IMR-90 (cell line): ENCODE measurements at regions not wholly inside any gene's neighbourhood (a gene's known extent, or its start where the extent isn't known, plus 50 kb on each side); places are given as distances from the start of the nearest gene placed in this dataset.

Experiments
- ATAC-seq: fragments of 200-7000 bp; cut with Tn5 transposase; 2 replicates; pipeline ENCODE4 v1.9.1; 2020; ENCODE audit warnings: low read depth, mild to moderate bottlenecking, moderate library complexity
- BruUV-seq: library from RNA; stranded (reverse); fragments of 400-500 nt; replicated peaks from 2 replicates; lab custom pipeline; 2021; lab: Mats Ljungman, UMichigan
- CTCF ChIA-PET: fragments of 300-600 bp; formaldehyde crosslinking; extraction: SDS; loops from one replicate; lab custom pipeline; 2021; ENCODE audit warnings: antibody characterized with exemption; lab: Yijun Ruan, JAX
- POLR2A ChIA-PET: fragments of 300-600 bp; sonication (Branson Sonifier 250); formaldehyde crosslinking; loops from one replicate; lab custom pipeline; 2022; ENCODE audit warnings: antibody characterized with exemption; ENCODE audit not compliant: unreplicated experiment; lab: Charles Lee
- DNase-seq: peaks from one replicate; pipeline ENCODE4 v3.0.0; 2013
- H2AFZ ChIP-seq: replicated peaks from 2 replicates; pipeline ENCODE3; 2013; ENCODE audit warnings: low read length, mild to moderate bottlenecking; ENCODE audit not compliant: poor library complexity
- H2AK5ac ChIP-seq: 2 replicates; pipeline ENCODE4 v1.6.1; 2013; ENCODE audit warnings: low read depth, low read length, inconsistent platforms
- H2AK9ac ChIP-seq: replicated peaks from 2 replicates; pipeline ENCODE3; 2013; ENCODE audit warnings: mild to moderate bottlenecking, low read depth, low read length, moderate library complexity; ENCODE audit not compliant: poor library complexity
- H2BK120ac ChIP-seq: 2 replicates; pipeline ENCODE4 v1.6.1; 2013; ENCODE audit warnings: low read depth, low read length, inconsistent platforms
- H2BK15ac ChIP-seq: 3 replicates; pipeline ENCODE4 v1.6.1; 2013; ENCODE audit warnings: low read depth, low read length, inconsistent platforms
- H2BK20ac ChIP-seq: 2 replicates; pipeline ENCODE4 v1.6.1; 2013; ENCODE audit warnings: low read depth, mild to moderate bottlenecking, inconsistent platforms, low read length, moderate library complexity
- H2BK5ac ChIP-seq: 2 replicates; pipeline ENCODE4 v1.6.1; 2013; ENCODE audit warnings: mild to moderate bottlenecking, low read depth, low read length, inconsistent platforms; ENCODE audit not compliant: poor library complexity, severe bottlenecking
- H3K14ac ChIP-seq: replicated peaks from 2 replicates; pipeline ENCODE4 v1.6.1; 2013; ENCODE audit warnings: low read depth, low read length, inconsistent platforms
- H3K18ac ChIP-seq: 2 replicates; pipeline ENCODE4 v1.6.1; 2013; ENCODE audit warnings: low read depth, low read length, control low read depth
- H3K23ac ChIP-seq: 2 replicates; pipeline ENCODE4 v1.6.1; 2013; ENCODE audit warnings: low read depth, low read length, inconsistent platforms
- H3K27ac ChIP-seq: 2 replicates; pipeline ENCODE4 v1.5.1; 2013; ENCODE audit warnings: mild to moderate bottlenecking, control low read depth, low read length; ENCODE audit not compliant: insufficient read depth
- H3K27me3 ChIP-seq: 2 replicates; pipeline ENCODE4 v1.6.1; 2013; ENCODE audit warnings: low read length; ENCODE audit not compliant: control insufficient read depth, insufficient read depth
- H3K36me3 ChIP-seq: 2 replicates; pipeline ENCODE4 v1.6.1; 2013; ENCODE audit warnings: low read length, mixed read lengths; ENCODE audit not compliant: control insufficient read depth, insufficient read depth
- H3K4ac ChIP-seq: 2 replicates; pipeline ENCODE4 v1.6.1; 2013; ENCODE audit warnings: low read depth, low read length, inconsistent platforms
- H3K4me1 ChIP-seq: 2 replicates; pipeline ENCODE4 v1.6.1; 2013; ENCODE audit warnings: low read length, mixed read lengths; ENCODE audit not compliant: control insufficient read depth, insufficient read depth
- H3K4me2 ChIP-seq: 2 replicates; pipeline ENCODE4 v1.6.1; 2013; ENCODE audit warnings: low read depth, mild to moderate bottlenecking, control low read depth, low read length, moderate library complexity
- H3K4me3 ChIP-seq: 2 replicates; pipeline ENCODE4 v1.5.1; 2013; ENCODE audit warnings: low read depth, mild to moderate bottlenecking, control low read depth, low read length, moderate library complexity; ENCODE audit not compliant: insufficient read depth
- H3K56ac ChIP-seq: 2 replicates; pipeline ENCODE4 v1.6.1; 2013; ENCODE audit warnings: low read length, inconsistent platforms; ENCODE audit not compliant: insufficient read depth; ENCODE audit errors: extremely low read depth
- H3K79me1 ChIP-seq, 2 experiments: 2 replicates each; pipeline ENCODE4 v1.6.1; 2013; ENCODE audit warnings: low read length in 2 of 2, inconsistent platforms in 1 of 2, low read depth in 1 of 2
- H3K9ac ChIP-seq: 2 replicates; pipeline ENCODE4 v1.6.1; 2013; ENCODE audit warnings: low read depth, low read length, control low read depth
- H3K9me1 ChIP-seq: 2 replicates; pipeline ENCODE4 v1.6.1; 2013; ENCODE audit warnings: low read length, inconsistent platforms; ENCODE audit not compliant: insufficient read depth
- H3K9me3 ChIP-seq: 2 replicates; pipeline ENCODE4 v1.6.1; 2013; ENCODE audit warnings: low read length; ENCODE audit not compliant: control insufficient read depth, insufficient read depth
- H4K20me1 ChIP-seq: 2 replicates; pipeline ENCODE4 v1.6.1; 2013; ENCODE audit warnings: low read length, inconsistent platforms; ENCODE audit not compliant: insufficient read depth
- H4K5ac ChIP-seq: 2 replicates; pipeline ENCODE4 v1.6.1; 2013; ENCODE audit warnings: mild to moderate bottlenecking, low read depth, low read length, control low read depth
- H4K8ac ChIP-seq, 2 experiments: 2 replicates each; pipeline ENCODE4 v1.6.1; 2013; ENCODE audit warnings: low read depth in 2 of 2, low read length in 2 of 2, control low read depth in 1 of 2, inconsistent platforms in 1 of 2
- H4K91ac ChIP-seq: 2 replicates; pipeline ENCODE4 v1.6.1; 2013; ENCODE audit warnings: low read depth, low read length, inconsistent platforms; ENCODE audit not compliant: insufficient read depth
- CHD1 ChIP-seq: IDR thresholded peaks from 2 replicates; pipeline ENCODE4 v1.6.1; 2012; ENCODE audit warnings: low read depth, low read length, improper control_type of control experiment
- RFX5 ChIP-seq: IDR thresholded peaks from 2 replicates; pipeline ENCODE4 v1.8.0; 2012; ENCODE audit warnings: low read depth, mild to moderate bottlenecking, low read length, moderate library complexity
- SMC3 ChIP-seq: fragments of 150-350 bp; IDR thresholded peaks from 2 replicates; pipeline ENCODE4 v1.6.1; 2016; ENCODE audit warnings: low read depth, mild to moderate bottlenecking, antibody characterized with exemption, low read length, moderate library complexity
- WGBS, 2 experiments: methylation state at CpG; one replicate each; pipeline versions ENCODE4 v1.1.5 to v1.1.7; 2013; ENCODE audit warnings: missing lambda C conversion rate in 2 of 2; ENCODE audit not compliant: insufficient read length in 1 of 2; ENCODE audit errors: extremely low coverage in 2 of 2; 5-methylcytosine and 5-hydroxymethylcytosine counted together
- dilution Hi-C: fragments of 300-500 bp; cut with HindIII; formaldehyde crosslinking; loops from one replicate; pipeline ENCODE4 v1.14.3; 2018; ENCODE audit warnings: low sequenced_read_pairs; ENCODE audit not compliant: unreplicated experiment
- in situ Hi-C: fragments of 300-500 bp; cut with MboI; formaldehyde crosslinking; loops from 3 replicates; pipeline ENCODE4 v1.14.3; 2019; ENCODE audit warnings: low sequenced_read_pairs, inconsistent platforms, mixed read lengths
- intact Hi-C: fragments of 100-400 bp; cut with micrococcal nuclease; formaldehyde crosslinking; loops from 2 replicates; pipeline ENCODE4 v1.10.0; 2022

DNA sequence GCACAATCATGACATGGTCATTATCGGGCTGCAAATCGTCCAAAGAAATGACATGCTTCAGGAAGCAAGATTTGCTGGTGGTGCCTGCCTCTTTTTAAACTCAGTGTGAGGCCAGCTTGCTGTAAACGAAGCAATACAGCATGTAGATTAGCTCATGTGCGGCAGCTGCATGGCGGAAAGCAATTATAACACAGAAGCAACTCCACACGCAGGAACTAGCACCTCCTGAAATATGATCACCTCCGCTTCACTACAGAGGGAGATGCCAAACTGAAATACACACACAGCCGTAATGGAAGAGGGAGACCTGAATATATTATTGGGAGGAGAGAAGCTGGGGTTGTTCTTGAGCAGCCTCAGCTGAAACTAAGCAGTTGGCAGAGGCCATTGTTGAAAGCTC, 312.5 kb downstream of the PSAT1 start:
- no peak overlapping the region for H2AK9ac ChIP-seq
- WGBS, 2 experiments: 82% methylated on average over 2 of the region's 8 CpGs; no CpG with 5 or more reads in 1 of the 2 experiments

More for the DNA sequence above, 312.5 kb downstream of the PSAT1 start:
- H2AFZ ChIP-seq: no peak overlapping the region
- no peak overlapping the region for H3K9ac ChIP-seq
- H3K4me3 ChIP-seq: no peak overlapping the region
- H3K9me1 ChIP-seq: peaks cover 4% of the 10 kb centered on the region
- H4K5ac ChIP-seq: no peak overlapping the region
- CTCF ChIA-PET: no interaction called here
- H2BK120ac ChIP-seq: 0 out of 2 replicates have a peak overlapping the region, but pooled peaks have one; percentile 9
- no peak overlapping the region for H3K56ac ChIP-seq
- H3K27me3 ChIP-seq: no peaks in the 10 kb centered on the region
- no peaks in the 10 kb centered on the region for H3K36me3 ChIP-seq
- no peak for ATAC-seq
- H3K27ac ChIP-seq: no peak overlapping the region
- H4K20me1 ChIP-seq: no peaks in the 10 kb centered on the region
- no peak overlapping the region for H2BK20ac ChIP-seq
- H3K23ac ChIP-seq: no peak overlapping the region
- no peaks in the 10 kb centered on the region for H3K79me1 ChIP-seq
- no peak overlapping the region for H4K91ac ChIP-seq
- in situ Hi-C loops (loop anchor here (10.0 kb wide), 1 partner anchor 515 kb away; no protein-coding TSS in a partner anchor), intact Hi-C loops (loop anchor here (5.0 kb wide), 1 partner anchor 963 kb away; the partner anchor contains the start of gene TLE4), dilution Hi-C loops (no loop called here)
- POLR2A ChIA-PET: no interaction called here
- DNase-seq: no peak
- BruUV-seq: no TSS peak
- no peak overlapping the region for H2AK5ac ChIP-seq
- H3K4ac ChIP-seq: no peak overlapping the region
- H4K8ac ChIP-seq: no peak overlapping the region
- H3K18ac ChIP-seq: no peak overlapping the region
- H3K9me3 ChIP-seq: 0 out of 2 replicates have a peak, but pooled peaks cover 3% of the 10 kb centered on the region
- H2BK5ac ChIP-seq: no peak overlapping the region
- TF ChIP-seq RFX5 (no peak), CHD1 (no peak), SMC3 (no peak)
- no peak overlapping the region for H3K4me2 ChIP-seq
- H3K4me1 ChIP-seq: peaks cover 11% of the 10 kb centered on the region
- no peak overlapping the region for H2BK15ac ChIP-seq
- H3K14ac ChIP-seq: no peak overlapping the region
